Prostate gland (tissue), 2 donors: ENCODE measurements at regions not wholly inside any gene's neighbourhood (a gene's known extent, or its start where the extent isn't known, plus 50 kb on each side); places are given as distances from the start of the nearest gene placed in this dataset.
"Not testable (repeated sequence)": the region's sequence is repeated elsewhere in the genome, so short reads cannot be mapped to it uniquely, and the experiment has no call there.

Experiments used
- CTCF ChIP-seq, 4 experiments: fragments of 200-600 bp in 2 of 4; fragments of 450-650 bp in 2 of 4; sonication (generic) in 2 of 4; IDR thresholded peaks; 1 replicate in 3 of 4; 2 replicates in 1 of 4; pipeline ENCODE4 v1.5.1; 2016 to 2019; ENCODE audit warnings: antibody characterized with exemption in 4 of 4, mild to moderate bottlenecking in 2 of 4, moderate library complexity in 2 of 4
- POLR2A ChIP-seq: fragments of 450-650 bp; IDR thresholded peaks from one replicate; pipeline ENCODE4 v1.6.1; 2016; ENCODE audit warnings: antibody characterized with exemption, mild to moderate bottlenecking
- POLR2AphosphoS5 ChIP-seq: sonication (generic); formaldehyde crosslinking; IDR thresholded peaks from one replicate; pipeline ENCODE4 v1.6.1; 2017; ENCODE audit warnings: antibody characterized with exemption

- not testable (repeated sequence) for TF ChIP-seq CTCF (IDR thresholded peaks at IDR 0.05); POLR2AphosphoS5; POLR2A
These were observed 100.6 kb upstream of the GATA6 start for GRCh38 chr18:22068784-22069183.
